Endothelial cell of umbilical vein (primary cell): ENCODE measurements at regions not wholly inside any gene's neighbourhood (a gene's known extent, or its start where the extent isn't known, plus 50 kb on each side); places are given as distances from the start of the nearest gene placed in this dataset.

Source experiments
- BruUV-seq: library from RNA; stranded (reverse); fragments of 400-500 nt; replicated peaks from 2 replicates; lab custom pipeline; 2021; lab: Mats Ljungman, UMichigan
- CTCF ChIA-PET: fragments of 300-600, 350-600 bp; sonication (Branson Sonifier 250); formaldehyde crosslinking; loops from one replicate; lab custom pipeline; 2021; ENCODE audit warnings: antibody characterized with exemption, inconsistent platforms; lab: Charles Lee
- POLR2A ChIA-PET: fragments of 300-600, 350-600 bp; sonication (Branson Sonifier 250); formaldehyde crosslinking; loops from one replicate; lab custom pipeline; 2021; ENCODE audit warnings: antibody characterized with exemption, inconsistent platforms; lab: Charles Lee
- DNase-seq: peaks from one replicate; pipeline ENCODE4 v3.0.0-alpha.2; 2011; ENCODE audit warnings: low read depth, low spot score
- FAIRE-seq: peaks from 2 replicates; lab custom pipeline; 2011; peaks lifted over from hg19 to GRCh38; lab: Jason Lieb, UNC
- H2AFZ ChIP-seq: 2 replicates; pipeline ENCODE4 v1.6.0; 2012; ENCODE audit warnings: low read depth, low read length, control low read depth, inconsistent platforms
- H3K27ac ChIP-seq: 2 replicates; pipeline ENCODE4 v1.5.1; 2011; ENCODE audit warnings: low read depth, mild to moderate bottlenecking, control low read depth, low read length, moderate library complexity; ENCODE audit not compliant: insufficient read depth
- H3K27me3 ChIP-seq, 2 experiments: 2 replicates each; pipeline versions ENCODE4 v1.6.0 to v1.6.1; 2011; ENCODE audit warnings: low read length in 2 of 2, mixed read lengths in 1 of 2; ENCODE audit not compliant: control insufficient read depth in 2 of 2, insufficient read depth in 2 of 2
- H3K36me3 ChIP-seq, 2 experiments: 2 replicates in 1 of 2; 3 replicates in 1 of 2; pipeline ENCODE4 v1.5.1; 2011; ENCODE audit warnings: low read length in 2 of 2, mild to moderate bottlenecking in 1 of 2, moderate library complexity in 1 of 2; ENCODE audit not compliant: control insufficient read depth in 2 of 2, insufficient read depth in 2 of 2; ENCODE audit errors: extremely low read depth in 1 of 2
- H3K4me1 ChIP-seq: 3 replicates; pipeline ENCODE4 v1.5.1; 2011; ENCODE audit warnings: mild to moderate bottlenecking, low read length; ENCODE audit not compliant: control insufficient read depth, insufficient read depth; ENCODE audit errors: extremely low read depth
- H3K4me2 ChIP-seq: 2 replicates; pipeline ENCODE4 v1.6.1; 2011; ENCODE audit warnings: low read length, control low read depth, mixed read lengths; ENCODE audit not compliant: insufficient read depth
- H3K4me3 ChIP-seq, 3 experiments: fragments of 200-600 bp in 1 of 3; sonication (generic), shearing (Covaris generic) in 1 of 3; replicated peaks in 1 of 3; 2 replicates each; pipeline ENCODE4 v1.5.1; 2011 to 2016; ENCODE audit warnings: control low read depth in 3 of 3, low read length in 3 of 3, mild to moderate bottlenecking in 2 of 3, inconsistent platforms in 1 of 3, low read depth in 1 of 3, moderate library complexity in 1 of 3; ENCODE audit not compliant: insufficient read depth in 1 of 3
- H3K79me2 ChIP-seq: 2 replicates; pipeline ENCODE4 v1.6.0; 2012; ENCODE audit warnings: low read length, inconsistent platforms; ENCODE audit not compliant: control insufficient read depth, insufficient read depth
- H3K9ac ChIP-seq: replicated peaks from 2 replicates; pipeline ENCODE3; 2011; ENCODE audit warnings: low read length, control low read depth; ENCODE audit not compliant: insufficient read depth; ENCODE audit errors: extremely low read depth
- H3K9me1 ChIP-seq: replicated peaks from 3 replicates; pipeline ENCODE4 v1.6.0; 2011; ENCODE audit warnings: mild to moderate bottlenecking, low read length; ENCODE audit not compliant: control insufficient read depth, insufficient read depth; ENCODE audit errors: extremely low read depth
- H3K9me3 ChIP-seq: replicated peaks from 2 replicates; pipeline ENCODE4 v1.5.1; 2012; ENCODE audit warnings: low read length, inconsistent platforms; ENCODE audit not compliant: control insufficient read depth, insufficient read depth
- H4K20me1 ChIP-seq: replicated peaks from 2 replicates; pipeline ENCODE3; 2011; ENCODE audit warnings: mild to moderate bottlenecking, low read length; ENCODE audit not compliant: control insufficient read depth, insufficient read depth; ENCODE audit errors: extremely low read depth
- EZH2 ChIP-seq: IDR thresholded peaks from 2 replicates; pipeline ENCODE4 v1.6.1; 2012; ENCODE audit warnings: borderline replicate concordance, low read depth, mild to moderate bottlenecking, moderate library complexity, low read length, inconsistent platforms; ENCODE audit not compliant: severe bottlenecking
- FOS ChIP-seq: IDR thresholded peaks from 2 replicates; pipeline ENCODE4 v1.6.1; 2011; ENCODE audit warnings: mild to moderate bottlenecking, low read length, moderate library complexity, borderline replicate concordance; ENCODE audit not compliant: insufficient read depth
- GATA2 ChIP-seq: IDR thresholded peaks from 2 replicates; pipeline ENCODE4 v1.7.0; 2011; ENCODE audit warnings: low read depth, mild to moderate bottlenecking, moderate library complexity, mixed read lengths, low read length; ENCODE audit not compliant: insufficient read length, insufficient read depth
- JUN ChIP-seq: IDR thresholded peaks from 2 replicates; pipeline ENCODE4 v1.6.1; 2011; ENCODE audit warnings: borderline replicate concordance, low read depth; ENCODE audit not compliant: insufficient read length, insufficient read depth
- MYC ChIP-seq: IDR thresholded peaks from one replicate; pipeline ENCODE4 v1.6.1; 2011; ENCODE audit warnings: mild to moderate bottlenecking, low read depth, low read length
- POLR2A ChIP-seq: IDR thresholded peaks from 2 replicates; pipeline ENCODE4 v1.6.1; 2012; ENCODE audit warnings: low read depth, mild to moderate bottlenecking, control low read depth, low read length
- POLR2AphosphoS5 ChIP-seq: IDR thresholded peaks from 2 replicates; pipeline ENCODE4 v1.6.1; 2012; ENCODE audit warnings: low read depth, mild to moderate bottlenecking, control low read depth, low read length, moderate library complexity; ENCODE audit not compliant: insufficient read depth
- dilution Hi-C: fragments of 300-500 bp; cut with MboI; formaldehyde crosslinking; loops from one replicate; pipeline ENCODE4 v1.15.0; 2019; ENCODE audit warnings: low sequenced_read_pairs; ENCODE audit not compliant: extremely low pct_ligation_motif_present
- intact Hi-C: fragments of 100-400 bp; cut with micrococcal nuclease; formaldehyde crosslinking; loops from one replicate; pipeline ENCODE4 v1.10.0; 2022
- TF ChIP-seq, protein P1 (sequence below): IDR thresholded peaks from 2 replicates; pipeline ENCODE4 v1.6.1; 2011; ENCODE audit not compliant: insufficient read depth, insufficient read length
- TF ChIP-seq, protein P2 (sequence below), 2 donors: IDR thresholded peaks; 1 replicate in 1 of 2; 2 replicates in 1 of 2; pipeline ENCODE4 v1.5.1; 2011; ENCODE audit warnings: low read length in 2 of 2, mild to moderate bottlenecking in 2 of 2, moderate library complexity in 2 of 2, control low read depth in 1 of 2, inconsistent platforms in 1 of 2, low read depth in 1 of 2; ENCODE audit not compliant: insufficient read depth in 1 of 2; ENCODE audit errors: extremely low read depth in 1 of 2

DNA sequence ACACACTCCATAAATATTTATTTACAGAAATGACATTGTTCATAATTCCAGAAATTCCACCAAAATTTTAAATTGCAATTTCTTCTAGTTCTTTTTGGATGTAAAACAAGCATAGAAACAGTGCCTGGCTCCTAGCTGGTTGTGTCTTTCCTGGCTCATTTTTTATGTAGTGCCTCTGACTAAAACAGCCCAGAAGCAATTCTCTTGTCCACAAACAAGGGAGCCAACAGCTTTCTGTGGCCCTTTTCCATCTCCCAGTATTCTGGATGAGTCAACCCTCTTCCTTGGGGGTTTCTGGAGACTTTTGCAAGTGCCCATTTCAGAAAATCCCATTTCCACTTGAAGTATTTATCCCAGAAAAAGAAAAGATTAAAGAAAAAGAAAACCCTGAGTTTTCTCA lies 141.4 kb downstream of the PHLDA1 start:
- DNase-seq: no peak
- dilution Hi-C loops (no loop called here), intact Hi-C loops (no loop called here)
- TF ChIP-seq MYC: no peak
- TF ChIP-seq, protein P1, sequence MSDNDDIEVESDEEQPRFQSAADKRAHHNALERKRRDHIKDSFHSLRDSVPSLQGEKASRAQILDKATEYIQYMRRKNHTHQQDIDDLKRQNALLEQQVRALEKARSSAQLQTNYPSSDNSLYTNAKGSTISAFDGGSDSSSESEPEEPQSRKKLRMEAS: no peak
- no peak for TF ChIP-seq FOS
- no peak for TF ChIP-seq POLR2AphosphoS5
- no peak for TF ChIP-seq EZH2
- no peak for TF ChIP-seq GATA2
- BruUV-seq: no TSS peak
- H3K9ac ChIP-seq: no peak overlapping the region
- no peak overlapping the region for H3K27ac ChIP-seq
- no peaks in the 10 kb centered on the region for H3K27me3 ChIP-seq
- H3K36me3 ChIP-seq: no peaks in the 10 kb centered on the region
- FAIRE-seq: no peak
- no peaks in the 10 kb centered on the region for H4K20me1 ChIP-seq
- H3K4me3 ChIP-seq: no peak overlapping the region
- no peaks in the 10 kb centered on the region for H3K79me2 ChIP-seq
- ChIA-PET POLR2A (no interaction called here), CTCF (interaction anchor here (1.3 kb wide), 1 partner anchor 14 kb away, joined by 4 read pairs; no protein-coding TSS in a partner anchor)
- no peaks in the 10 kb centered on the region for H3K9me3 ChIP-seq
- peaks cover 3% of the 10 kb centered on the region for H3K4me1 ChIP-seq
- no peak overlapping the region for H3K4me2 ChIP-seq
- no peaks in the 10 kb centered on the region for H3K9me1 ChIP-seq
- no peak overlapping the region for H2AFZ ChIP-seq

DNA sequence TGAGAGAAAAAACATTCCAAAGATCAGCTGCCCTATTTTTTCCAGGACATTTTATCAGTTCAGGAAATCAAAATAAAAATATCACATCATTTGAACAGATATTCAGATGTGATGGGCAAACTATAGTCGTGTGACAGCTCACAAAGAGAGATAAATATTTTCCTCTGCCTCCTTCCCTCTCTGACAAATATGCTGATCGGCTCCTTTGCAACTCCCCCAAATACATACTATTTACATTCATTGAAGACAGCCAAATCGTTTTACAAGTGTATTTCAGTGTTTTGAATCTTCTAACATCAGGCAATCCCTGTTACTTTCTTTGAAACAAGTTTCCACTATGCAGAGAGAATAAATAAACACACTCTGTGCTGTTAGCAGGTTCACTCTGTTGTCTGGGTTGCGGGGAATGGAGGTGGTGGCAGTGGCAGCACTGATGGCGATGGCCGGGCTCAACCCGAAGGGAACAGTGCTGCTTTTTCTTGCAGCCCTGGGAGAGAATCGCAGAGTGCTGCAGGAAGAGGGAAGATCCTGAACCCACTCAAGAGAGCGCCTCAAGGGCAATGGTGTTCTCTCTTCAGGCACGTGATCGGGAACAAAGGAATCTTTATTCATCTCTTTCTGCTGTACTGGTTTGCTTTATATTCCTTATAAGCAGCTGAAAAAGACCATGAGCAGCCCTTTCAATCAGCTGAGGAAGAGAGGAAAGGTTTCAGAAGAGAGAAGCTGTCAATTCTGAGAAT lies 142.5 kb downstream of the PHLDA1 start:
- CTCF ChIA-PET: interaction anchor here (1.1 to 1.3 kb wide), 3 partner anchors 10 to 41 kb away, joined by 3 to 4 read pairs (median 3); no protein-coding TSS in a partner anchor
- BruUV-seq: no TSS peak
- peaks cover 0 to 1% of the 10 kb centered on the region in 2 experiments for H3K27me3 ChIP-seq
- intact Hi-C loops: no loop called here
- no peak overlapping the region for H3K4me2 ChIP-seq
- no peak overlapping the region for H3K4me3 ChIP-seq
- H4K20me1 ChIP-seq: no peaks in the 10 kb centered on the region
- dilution Hi-C loops: no loop called here
- POLR2A ChIA-PET: no interaction called here
- H3K9me1 ChIP-seq: no peaks in the 10 kb centered on the region
- H3K79me2 ChIP-seq: no peaks in the 10 kb centered on the region
- DNase-seq (no peak), FAIRE-seq (no peak)
- no peaks in the 10 kb centered on the region for H3K36me3 ChIP-seq
- H3K27ac ChIP-seq: no peak overlapping the region
- H3K9ac ChIP-seq: no peak overlapping the region
- H3K9me3 ChIP-seq: no peaks in the 10 kb centered on the region
- H3K4me1 ChIP-seq: no peaks in the 10 kb centered on the region
- no peak overlapping the region for H2AFZ ChIP-seq
- no peak for TF ChIP-seq POLR2A
- TF ChIP-seq JUN: no peak
- TF ChIP-seq POLR2AphosphoS5: no peak
- TF ChIP-seq, protein P2, sequence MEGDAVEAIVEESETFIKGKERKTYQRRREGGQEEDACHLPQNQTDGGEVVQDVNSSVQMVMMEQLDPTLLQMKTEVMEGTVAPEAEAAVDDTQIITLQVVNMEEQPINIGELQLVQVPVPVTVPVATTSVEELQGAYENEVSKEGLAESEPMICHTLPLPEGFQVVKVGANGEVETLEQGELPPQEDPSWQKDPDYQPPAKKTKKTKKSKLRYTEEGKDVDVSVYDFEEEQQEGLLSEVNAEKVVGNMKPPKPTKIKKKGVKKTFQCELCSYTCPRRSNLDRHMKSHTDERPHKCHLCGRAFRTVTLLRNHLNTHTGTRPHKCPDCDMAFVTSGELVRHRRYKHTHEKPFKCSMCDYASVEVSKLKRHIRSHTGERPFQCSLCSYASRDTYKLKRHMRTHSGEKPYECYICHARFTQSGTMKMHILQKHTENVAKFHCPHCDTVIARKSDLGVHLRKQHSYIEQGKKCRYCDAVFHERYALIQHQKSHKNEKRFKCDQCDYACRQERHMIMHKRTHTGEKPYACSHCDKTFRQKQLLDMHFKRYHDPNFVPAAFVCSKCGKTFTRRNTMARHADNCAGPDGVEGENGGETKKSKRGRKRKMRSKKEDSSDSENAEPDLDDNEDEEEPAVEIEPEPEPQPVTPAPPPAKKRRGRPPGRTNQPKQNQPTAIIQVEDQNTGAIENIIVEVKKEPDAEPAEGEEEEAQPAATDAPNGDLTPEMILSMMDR (IDR thresholded peaks at IDR 0.05; ENCODE audit: extremely low read depth in 1 of 2, insufficient read depth in 1 of 2, low read depth in 1 of 2, low read length in 2 of 2): no peak
- TF ChIP-seq EZH2: no peak
- TF ChIP-seq, protein P1: no peak
- TF ChIP-seq MYC: no peak
